Chondrocyte (in vitro differentiated cells): ENCODE measurements at regions not wholly inside any gene's neighbourhood (a gene's known extent, or its start where the extent isn't known, plus 50 kb on each side); places are given as distances from the start of the nearest gene placed in this dataset.

Experiments used
- DNase-seq: peaks from one replicate; pipeline ENCODE4 v3.0.0; 2021; ENCODE audit warnings: mixed read lengths, low spot score
- H3K27ac Mint-ChIP-seq: one replicate; pipeline ENCODE4 v1.8.0; 2021; ENCODE audit warnings: mild to moderate bottlenecking, moderate library complexity, mixed read lengths; ENCODE audit not compliant: unreplicated experiment
- H3K27me3 Mint-ChIP-seq: 2 replicates; pipeline ENCODE4 v1.8.0; 2021; ENCODE audit warnings: low read depth, mixed read lengths
- H3K36me3 Mint-ChIP-seq: 2 replicates; pipeline ENCODE4 v1.8.0; 2021; ENCODE audit warnings: low read depth, mixed read lengths
- H3K4me1 Mint-ChIP-seq: 2 replicates; pipeline ENCODE4 v1.8.0; 2021; ENCODE audit warnings: low read depth, mild to moderate bottlenecking, mixed read lengths
- H3K4me3 Mint-ChIP-seq: one replicate; pipeline ENCODE4 v1.8.0; 2021; ENCODE audit warnings: mild to moderate bottlenecking, moderate library complexity, mixed read lengths; ENCODE audit not compliant: unreplicated experiment
- H3K9me3 Mint-ChIP-seq: 2 replicates; pipeline ENCODE4 v1.8.0; 2021; ENCODE audit warnings: low read depth, mixed read lengths
- TF ChIP-seq, protein P1 (sequence below): fragments of 200-600 bp; sonication (generic); IDR thresholded peaks from 2 replicates; pipeline ENCODE4 v1.5.0; 2021; ENCODE audit warnings: antibody characterized with exemption, mild to moderate bottlenecking, moderate library complexity

DNA sequence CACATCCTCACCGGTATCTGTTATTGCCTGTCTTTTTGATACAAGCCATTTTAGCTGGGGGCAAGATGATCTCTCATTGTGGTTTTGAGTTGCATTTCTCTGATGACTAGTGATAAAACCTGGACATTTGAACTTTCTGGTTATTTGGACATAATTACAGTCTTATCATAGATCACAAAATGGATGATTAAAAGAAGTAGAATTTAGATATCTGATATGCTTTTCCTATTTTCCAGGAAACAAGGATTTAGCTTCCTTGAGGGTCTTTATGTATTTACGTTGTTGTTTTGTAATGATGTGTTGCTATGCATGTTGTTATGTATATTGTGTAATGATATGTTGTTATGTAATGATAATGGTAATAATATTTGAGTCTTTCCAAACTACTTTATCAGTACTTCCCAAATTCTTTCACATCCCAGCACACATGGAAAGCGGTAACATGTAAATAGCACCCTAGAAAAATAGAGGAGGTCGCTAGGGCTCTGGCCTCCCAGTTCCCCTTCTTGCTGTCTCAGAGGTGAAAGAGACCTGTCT, 53.8 kb downstream of the GJD2 start:
- Mint-ChIP-seq H3K4me1 (no peaks in the 10 kb centered on the region), H3K27me3 (peaks cover 41% of the 10 kb centered on the region), H3K9me3 (no peaks in the 10 kb centered on the region), H3K36me3 (no peaks in the 10 kb centered on the region), H3K4me3 (no peak overlapping the region), H3K27ac (no peak overlapping the region)
- no peak for DNase-seq
- TF ChIP-seq, protein P1, sequence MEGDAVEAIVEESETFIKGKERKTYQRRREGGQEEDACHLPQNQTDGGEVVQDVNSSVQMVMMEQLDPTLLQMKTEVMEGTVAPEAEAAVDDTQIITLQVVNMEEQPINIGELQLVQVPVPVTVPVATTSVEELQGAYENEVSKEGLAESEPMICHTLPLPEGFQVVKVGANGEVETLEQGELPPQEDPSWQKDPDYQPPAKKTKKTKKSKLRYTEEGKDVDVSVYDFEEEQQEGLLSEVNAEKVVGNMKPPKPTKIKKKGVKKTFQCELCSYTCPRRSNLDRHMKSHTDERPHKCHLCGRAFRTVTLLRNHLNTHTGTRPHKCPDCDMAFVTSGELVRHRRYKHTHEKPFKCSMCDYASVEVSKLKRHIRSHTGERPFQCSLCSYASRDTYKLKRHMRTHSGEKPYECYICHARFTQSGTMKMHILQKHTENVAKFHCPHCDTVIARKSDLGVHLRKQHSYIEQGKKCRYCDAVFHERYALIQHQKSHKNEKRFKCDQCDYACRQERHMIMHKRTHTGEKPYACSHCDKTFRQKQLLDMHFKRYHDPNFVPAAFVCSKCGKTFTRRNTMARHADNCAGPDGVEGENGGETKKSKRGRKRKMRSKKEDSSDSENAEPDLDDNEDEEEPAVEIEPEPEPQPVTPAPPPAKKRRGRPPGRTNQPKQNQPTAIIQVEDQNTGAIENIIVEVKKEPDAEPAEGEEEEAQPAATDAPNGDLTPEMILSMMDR = no peak

- no peaks in the 10 kb centered on the region for H3K4me1 Mint-ChIP-seq
- TF ChIP-seq, protein P1 = no peak
- H3K27ac Mint-ChIP-seq = no peak overlapping the region
- H3K27me3 Mint-ChIP-seq = peaks cover 32% of the 10 kb centered on the region
- H3K36me3 Mint-ChIP-seq = no peaks in the 10 kb centered on the region
- no peaks in the 10 kb centered on the region for H3K9me3 Mint-ChIP-seq
- DNase-seq = no peak
- H3K4me3 Mint-ChIP-seq = no peak overlapping the region
Observed at GRCh38 chr15:34699968-34700640, 54.7 kb downstream of the GJD2 start.

DNA sequence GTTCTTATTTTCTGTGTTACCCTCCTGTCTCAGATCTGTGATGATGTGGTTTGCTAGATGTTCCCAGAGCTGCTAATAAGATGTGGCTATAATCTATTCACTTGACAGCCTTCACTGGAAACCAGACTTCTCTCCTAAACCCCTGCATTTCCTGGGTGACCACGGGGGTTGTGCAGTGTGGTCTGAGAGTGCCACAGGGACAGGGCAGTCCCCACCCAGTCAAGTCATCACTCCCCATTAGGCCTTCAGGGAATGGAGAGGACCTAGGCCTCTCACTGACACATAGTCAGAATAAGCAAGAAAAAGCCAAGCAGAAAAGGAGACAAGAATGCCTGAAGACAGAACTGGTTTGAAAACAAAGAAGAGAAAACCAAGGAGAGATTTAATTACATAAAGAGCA, 58.3 kb downstream of the GJD2 start:
- Mint-ChIP-seq H3K4me3 (no peak overlapping the region), H3K27me3 (peaks cover 29% of the 10 kb centered on the region), H3K27ac (no peak overlapping the region), H3K36me3 (no peaks in the 10 kb centered on the region), H3K9me3 (no peaks in the 10 kb centered on the region), H3K4me1 (peaks cover 4% of the 10 kb centered on the region)
- no peak for DNase-seq
- TF ChIP-seq, protein P1 = no peak

DNA sequence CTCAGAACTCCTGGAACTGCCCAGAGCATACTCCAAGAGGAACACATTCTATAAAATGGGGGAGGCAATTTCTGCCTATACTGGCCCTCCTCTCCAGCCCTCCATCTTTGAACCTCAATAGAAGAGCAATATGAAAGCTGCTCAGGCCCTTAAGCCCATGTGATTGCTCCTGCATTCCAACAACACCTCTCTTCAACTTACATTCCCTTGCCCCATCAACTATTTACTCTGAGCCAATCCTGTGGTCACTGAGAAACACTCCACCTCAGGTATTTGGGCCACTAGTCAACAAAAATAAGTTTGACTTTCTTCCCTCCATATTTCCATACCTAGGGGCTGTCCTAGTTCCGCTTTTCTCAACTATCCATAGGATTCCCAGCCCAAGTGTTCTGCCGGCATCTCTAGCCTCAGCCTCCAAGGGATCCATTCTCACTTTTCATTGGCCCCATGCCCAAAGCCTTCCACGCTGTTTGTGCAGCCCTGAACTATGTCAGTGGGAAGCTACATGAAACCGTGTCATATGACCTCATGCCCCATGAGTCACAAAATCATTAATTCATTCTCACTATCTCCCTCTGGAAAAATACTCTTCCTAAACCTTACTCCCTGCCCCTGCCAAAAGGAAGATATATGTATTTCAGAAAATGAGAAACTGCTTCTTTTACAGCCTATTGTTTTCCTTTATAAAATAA, 61.6 kb downstream of the GJD2 start:
- Mint-ChIP-seq H3K9me3 (peaks cover 2% of the 10 kb centered on the region), H3K27me3 (peaks cover 26% of the 10 kb centered on the region), H3K27ac (no peak overlapping the region), H3K4me3 (no peak overlapping the region), H3K4me1 (peaks cover 4% of the 10 kb centered on the region), H3K36me3 (peaks cover 4% of the 10 kb centered on the region)
- TF ChIP-seq, protein P1 = no peak
- DNase-seq = no peak

- H3K27ac Mint-ChIP-seq = no peak overlapping the region
- H3K4me1 Mint-ChIP-seq = peaks cover 4% of the 10 kb centered on the region
- H3K36me3 Mint-ChIP-seq = peaks cover 4% of the 10 kb centered on the region
- no peak for DNase-seq
- no peak overlapping the region for H3K4me3 Mint-ChIP-seq
- TF ChIP-seq, protein P1 = no peak
- peaks cover 2% of the 10 kb centered on the region for H3K9me3 Mint-ChIP-seq
- H3K27me3 Mint-ChIP-seq = peaks cover 30% of the 10 kb centered on the region
Observed at GRCh38 chr15:34691034-34691433, 63.8 kb downstream of the GJD2 start.
